Islet of Langerhans (tissue), 1 donor: ENCODE measurements at regions not wholly inside any gene's neighbourhood (a gene's known extent, or its start where the extent isn't known, plus 50 kb on each side); places are given as distances from the start of the nearest gene placed in this dataset.
"Not testable (repeated sequence)": the region's sequence is repeated elsewhere in the genome, so short reads cannot be mapped to it uniquely, and the experiment has no call there.

ENCODE experiments used
- FAIRE-seq: peaks from one replicate; lab custom pipeline; 2011; peaks lifted over from hg19 to GRCh38; lab: Jason Lieb, UNC

DNA sequence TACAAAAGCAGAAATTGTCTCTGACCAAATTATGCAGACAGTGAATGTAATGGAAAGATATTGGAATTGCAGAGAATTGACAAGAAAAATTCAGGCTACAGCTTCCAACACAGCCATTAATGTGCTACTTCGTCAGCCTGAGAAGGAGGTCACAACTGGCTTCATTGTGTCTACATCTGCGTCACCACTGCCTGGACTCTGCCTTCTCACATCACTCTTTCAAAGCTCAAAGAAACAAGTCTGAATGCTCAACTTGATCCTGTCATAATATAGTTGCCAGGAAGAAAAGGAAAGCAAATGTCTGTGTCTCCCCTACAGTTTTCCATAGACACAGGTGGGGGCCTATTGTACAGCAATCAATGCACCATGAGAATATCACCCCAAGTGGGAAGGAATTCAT, 806.5 kb upstream of the CDH10 start:
- FAIRE-seq, result no peak

DNA sequence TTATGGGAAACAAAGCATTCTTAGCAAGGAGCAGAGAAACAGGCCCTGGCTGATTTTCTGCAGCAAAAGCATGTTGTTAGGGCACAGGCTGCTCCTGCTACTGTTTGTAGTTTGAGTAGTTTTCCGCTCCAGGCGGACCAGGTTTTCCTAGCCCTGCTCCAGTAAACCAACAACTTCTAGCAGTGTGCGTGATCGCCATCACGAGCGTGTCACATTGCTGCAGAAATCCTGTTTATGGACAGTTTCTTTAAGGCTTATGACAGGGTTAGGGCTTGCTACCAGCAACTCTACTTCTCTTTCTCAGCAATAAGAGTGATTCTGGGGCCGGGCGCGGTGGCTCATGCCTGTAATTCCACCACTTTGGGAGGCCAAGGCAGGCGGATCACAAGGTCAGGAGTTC, 803.9 kb upstream of the CDH10 start:
- FAIRE-seq, result no peak

DNA sequence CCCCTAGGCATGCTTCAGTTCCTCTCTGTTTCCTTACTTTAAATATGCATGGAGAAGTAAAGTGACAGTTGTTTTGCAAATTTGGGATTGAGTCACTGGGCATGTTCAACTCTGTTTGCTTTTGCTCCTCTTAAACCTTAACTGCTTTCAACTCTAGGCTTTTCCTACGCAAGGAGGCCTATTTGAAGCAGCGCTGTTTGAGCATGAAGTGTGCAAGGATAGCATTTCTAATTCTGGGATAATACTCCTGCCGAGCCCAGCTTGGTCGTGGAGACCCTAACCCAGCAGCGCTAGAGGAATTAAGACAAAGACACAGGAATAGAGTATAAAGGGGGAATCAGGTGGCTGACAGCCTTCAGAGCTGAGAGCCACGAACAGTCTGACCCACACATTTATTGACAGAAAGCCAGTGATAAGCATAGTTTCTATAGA, 803.4 kb upstream of the CDH10 start:
- FAIRE-seq, result no peak

DNA sequence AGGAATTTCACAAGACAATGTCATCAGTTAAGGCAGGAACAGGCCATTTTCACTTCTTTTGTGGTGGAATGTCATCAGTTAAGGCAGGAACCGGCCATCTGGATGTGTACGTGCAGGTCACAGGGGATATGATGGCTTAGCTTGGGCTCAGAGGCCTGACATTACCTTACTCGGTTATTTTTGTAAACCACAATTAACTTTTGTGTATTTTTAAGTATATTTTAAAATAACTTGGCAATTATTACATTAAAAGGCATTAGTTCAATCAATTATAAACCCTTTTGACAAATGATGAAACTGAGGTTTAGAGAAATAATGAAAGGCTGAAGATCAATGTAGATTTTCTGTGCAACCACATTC, 801.3 kb upstream of the CDH10 start:
- FAIRE-seq, result not testable (repeated sequence)

DNA sequence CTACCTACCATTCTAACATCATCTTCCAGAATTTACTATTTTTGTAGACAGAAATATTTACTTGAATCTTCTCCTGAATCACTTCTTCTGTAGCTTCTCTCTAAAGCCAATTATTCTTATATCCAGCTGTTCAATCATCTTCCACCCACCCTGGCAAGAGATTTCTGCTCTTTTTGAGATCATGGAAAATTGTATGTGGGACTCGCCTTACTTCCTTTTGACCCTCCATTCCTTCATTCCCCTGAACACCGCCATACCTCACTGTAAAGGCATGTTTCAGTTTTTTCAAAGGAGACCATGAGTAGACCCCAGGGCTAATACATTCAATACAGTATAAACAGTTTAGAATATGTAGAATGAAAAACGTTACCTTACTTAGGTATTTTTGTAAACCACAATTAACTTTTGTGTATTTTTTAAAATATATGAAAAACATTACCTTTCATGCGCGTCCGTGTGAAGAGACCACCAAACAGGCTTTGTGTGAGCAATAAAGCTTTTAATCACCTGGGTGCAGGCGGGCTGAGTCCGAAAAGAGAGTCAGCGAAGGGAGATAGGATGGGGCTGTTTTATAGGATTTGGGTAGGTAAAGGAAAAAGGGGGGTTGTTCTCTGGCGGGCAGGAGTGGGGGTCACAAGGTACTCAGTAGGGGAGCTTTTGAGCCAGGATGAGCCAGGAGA, 800.7 kb upstream of the CDH10 start:
- FAIRE-seq, result not testable (repeated sequence)

DNA sequence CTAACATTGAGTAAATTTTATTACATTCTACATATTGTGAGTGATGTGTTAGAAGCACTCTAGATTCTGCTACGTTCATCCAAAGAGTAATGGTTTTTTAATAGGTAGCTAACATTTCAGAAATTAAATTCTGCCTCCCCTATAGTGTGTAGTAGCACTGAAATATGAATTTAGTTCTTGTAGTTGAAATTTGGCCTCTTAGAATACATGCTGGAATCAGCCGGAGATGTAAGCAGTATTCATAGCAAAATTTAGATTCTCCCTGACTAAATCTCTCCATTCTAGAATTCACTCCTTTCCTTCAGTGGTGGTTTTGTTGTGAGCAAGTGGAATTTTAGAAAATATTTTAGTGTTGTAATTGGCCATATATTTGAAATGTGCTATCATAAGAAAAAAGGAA, 799.9 kb upstream of the CDH10 start:
- no peak for FAIRE-seq

DNA sequence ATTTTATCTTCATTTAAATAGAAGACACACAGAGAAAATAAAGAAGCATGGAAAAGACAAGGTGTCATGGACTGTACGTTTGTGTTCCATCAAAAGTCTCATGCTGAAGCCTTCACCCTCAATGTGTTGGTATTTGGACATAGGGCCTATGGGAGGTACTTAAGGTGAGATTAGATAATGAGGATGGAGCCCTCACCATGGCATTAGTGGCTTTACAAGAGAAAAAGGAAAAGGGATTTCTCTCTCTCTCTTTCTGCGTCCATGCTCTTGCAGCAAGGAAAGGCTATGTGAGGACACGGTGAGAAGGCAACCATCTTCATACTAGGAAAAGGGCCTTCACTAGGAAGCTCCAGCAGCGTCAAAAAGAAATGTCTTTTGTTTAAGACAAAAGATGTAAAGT, 797.0 kb upstream of the CDH10 start:
- no peak for FAIRE-seq

DNA sequence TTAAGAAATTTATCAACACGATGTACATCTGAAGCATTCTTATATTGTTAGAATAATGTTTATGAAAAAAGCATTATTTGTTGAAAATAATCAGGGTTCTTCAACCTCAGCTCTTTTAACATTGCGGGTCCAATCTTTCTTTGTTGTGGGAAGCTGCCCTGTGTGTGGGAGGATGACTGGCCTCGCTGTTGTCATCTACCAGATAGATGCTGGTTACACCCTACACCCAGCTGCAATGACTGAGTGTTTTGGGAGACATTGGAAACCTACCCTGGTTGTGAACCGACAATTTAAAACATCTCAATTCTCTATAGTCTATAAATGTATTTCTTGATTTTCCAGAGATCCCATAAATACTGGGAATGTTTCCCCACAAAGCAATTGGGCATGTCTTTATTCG, 794.2 kb upstream of the CDH10 start:
- FAIRE-seq, result no peak

DNA sequence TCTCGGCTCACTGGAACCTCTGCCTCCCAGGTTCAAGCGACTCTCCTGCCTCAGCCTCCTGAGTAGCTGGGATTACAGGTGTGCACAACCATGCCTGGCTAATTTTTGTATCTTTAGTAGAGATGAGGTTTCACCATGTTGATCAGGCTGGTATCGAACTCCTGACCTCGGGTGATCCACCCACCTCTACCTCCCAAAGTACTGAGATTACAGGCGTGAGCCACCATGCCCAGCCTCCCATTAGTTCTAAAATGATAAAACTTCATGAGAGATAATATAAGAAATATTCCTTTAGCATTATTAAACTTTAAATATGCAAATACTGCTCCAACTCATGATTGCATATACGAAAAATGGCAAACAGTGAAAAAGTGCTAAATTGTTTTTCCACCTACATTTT, 793.6 kb upstream of the CDH10 start:
- FAIRE-seq, result not testable (repeated sequence)

DNA sequence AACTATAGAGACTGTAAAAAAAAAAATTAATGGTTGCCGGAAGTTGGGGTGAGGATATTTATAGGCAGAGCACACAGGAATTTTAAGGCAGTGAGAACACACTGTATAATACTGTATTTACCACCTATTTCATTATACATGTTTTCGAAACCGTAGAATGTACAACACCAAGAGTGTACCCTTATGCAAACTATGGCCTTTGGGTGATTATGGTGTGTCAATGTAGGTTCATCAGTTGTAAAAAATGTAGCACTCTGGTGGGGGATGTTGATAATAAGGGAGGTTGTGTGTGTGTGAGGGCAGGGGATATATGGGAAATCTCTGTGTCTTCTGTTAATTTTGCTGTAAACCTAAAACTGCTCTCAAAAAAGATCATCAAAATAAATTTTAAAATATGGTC, 791.7 kb upstream of the CDH10 start:
- FAIRE-seq, result no peak

DNA sequence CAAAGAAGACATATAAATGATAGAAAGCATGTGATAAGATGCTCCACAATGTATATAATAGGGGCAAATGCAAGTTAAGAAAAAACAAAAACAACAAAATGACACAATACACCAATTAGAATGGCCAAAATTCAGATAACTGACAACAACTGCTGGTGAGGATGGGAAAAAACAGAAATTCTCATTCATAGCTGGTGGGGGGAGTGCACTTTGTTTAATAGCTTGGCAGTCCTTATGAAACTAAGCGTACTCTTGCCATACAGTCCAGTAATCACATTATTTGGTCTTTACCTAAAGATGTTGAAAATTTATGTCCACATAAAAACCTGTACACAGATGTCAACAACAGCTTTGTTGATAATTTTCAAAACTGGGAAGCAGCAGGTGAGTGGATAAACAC, 791.1 kb upstream of the CDH10 start:
- FAIRE-seq, result no peak

DNA sequence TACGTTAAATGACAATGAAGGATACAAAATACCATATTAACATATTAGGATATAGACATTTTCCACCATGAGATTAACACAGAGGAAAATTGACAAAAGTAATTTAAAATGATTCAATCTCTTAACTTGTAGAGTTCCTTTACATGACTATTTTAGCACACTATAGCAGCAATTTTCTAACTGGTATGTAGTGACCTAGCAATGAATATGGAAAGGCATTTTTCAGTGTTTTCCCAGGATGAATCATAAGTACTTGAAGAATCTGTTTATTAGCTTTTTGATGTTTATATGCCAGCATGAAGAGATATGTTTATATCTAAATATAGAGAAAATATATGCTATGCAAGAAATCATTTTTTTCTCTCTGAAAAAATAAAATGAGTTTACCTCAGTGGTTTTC, 782.5 kb upstream of the CDH10 start:
- FAIRE-seq, result no peak

DNA sequence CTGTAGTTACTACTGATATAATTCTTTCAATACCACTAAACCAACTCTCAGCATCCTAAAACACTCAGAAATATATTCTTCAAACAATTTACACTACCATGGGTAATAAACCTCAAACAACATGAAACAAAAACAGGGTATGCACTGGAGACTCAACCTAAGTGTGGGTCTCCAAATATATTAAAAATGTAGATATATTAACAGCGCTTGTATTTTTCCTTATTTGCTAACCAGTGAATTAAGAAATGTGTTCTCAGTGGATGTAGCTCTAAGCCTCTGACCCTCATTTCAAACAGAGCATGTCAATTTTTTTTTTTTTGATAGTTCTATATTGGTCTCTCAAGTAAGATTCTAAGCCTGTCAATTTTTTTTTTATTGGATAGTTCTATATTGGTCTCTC, 778.5 kb upstream of the CDH10 start:
- no peak for FAIRE-seq

DNA sequence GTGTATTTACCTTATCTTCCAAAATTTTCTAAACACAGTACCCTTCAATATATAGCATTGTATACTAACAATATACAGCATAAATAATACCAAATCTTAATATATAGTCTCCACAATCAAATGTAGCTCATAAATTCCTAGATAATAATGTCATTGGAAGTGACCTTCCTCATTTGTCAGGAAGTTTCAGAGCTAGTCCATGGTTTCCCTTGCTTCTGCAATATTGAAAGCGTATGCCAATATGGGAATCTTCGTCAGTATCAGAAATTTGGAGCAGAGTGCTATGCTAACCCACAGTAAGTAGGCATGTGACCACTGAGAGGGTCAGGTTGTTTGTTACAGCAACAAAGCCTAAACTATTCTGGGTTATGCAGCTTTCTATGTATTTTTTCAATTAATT, 774.9 kb upstream of the CDH10 start:
- no peak for FAIRE-seq

DNA sequence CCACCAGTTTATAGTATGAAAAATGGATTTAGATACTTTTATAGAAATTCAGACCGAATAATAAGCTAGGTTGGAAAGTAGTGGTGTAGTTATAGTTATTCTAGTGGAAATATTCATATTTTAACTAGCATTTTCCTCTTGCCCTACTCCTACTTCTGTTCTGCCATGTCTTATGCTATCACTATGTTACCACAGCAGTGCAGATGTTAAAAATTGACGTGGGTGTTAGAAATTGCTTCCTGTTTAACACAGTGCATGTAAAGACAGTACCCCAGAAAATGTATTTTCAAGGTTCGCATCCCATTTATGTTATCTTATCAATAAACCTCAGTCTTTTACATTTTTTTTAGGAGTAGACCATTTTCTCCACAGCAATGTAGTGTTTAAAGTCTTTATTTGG, 774.2 kb upstream of the CDH10 start:
- FAIRE-seq, result no peak

DNA sequence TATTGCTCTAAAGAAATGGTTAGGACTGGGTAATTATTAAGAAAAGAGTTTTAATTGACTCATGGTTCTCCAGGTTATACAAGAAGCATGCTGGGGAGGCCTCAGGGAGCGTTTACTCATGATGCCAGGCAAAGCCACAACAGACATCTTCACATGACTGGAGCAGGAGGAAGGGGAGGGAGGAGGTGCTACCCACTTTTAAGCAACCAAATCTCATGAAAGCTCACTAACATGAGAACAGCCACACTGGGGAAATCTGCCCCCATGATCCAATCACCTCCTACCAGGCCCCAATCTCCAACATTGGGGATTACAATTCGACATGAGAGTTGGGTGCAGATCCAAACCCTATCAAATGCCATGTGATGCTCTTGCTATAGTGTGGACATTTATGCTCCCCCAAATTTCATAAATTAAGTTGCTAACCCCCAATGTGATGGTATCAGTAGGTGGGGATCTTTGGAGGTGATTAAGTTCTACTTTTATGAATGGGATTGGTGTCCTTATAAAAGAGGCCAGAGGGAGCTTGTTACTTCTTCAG, 773.6 kb upstream of the CDH10 start:
- no peak for FAIRE-seq

DNA sequence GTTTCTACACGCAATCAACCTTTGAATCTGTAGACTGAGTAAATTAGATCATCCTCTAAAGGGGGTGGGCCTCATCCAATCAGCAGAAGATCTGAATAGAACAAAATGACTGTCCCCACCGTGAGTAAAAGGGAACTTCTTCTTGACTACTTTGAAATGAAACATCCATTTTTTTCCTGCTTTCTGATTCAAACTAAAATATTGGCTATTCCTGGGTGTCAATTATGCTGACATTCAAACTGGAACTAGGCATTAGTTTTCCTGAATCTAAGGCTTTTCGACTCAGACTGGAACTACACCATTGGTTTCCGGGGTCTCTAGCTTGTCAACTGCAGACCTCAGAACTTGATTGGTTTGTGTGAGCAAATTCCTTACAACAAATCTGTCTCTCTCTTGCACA, 772.2 kb upstream of the CDH10 start:
- FAIRE-seq, result no peak

DNA sequence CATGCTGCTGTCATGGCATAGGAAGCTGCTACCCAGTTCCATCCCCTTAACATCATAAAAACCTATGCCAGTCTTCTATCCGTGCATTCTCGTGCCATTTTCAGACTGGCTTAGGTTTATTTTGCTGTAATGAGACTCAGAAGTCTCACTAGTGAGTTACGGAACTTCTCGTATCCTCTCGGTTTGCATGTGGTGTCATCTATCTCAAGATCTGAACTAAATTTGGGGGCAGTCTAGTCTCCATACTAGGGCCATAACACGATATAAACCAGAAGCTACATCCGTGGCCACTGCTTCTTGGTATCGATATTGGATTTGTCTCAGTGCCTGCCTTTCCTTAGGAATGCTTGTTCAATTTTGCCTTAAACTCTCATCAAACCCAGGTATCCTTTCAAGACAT, 771.2 kb upstream of the CDH10 start:
- FAIRE-seq, result no peak

DNA sequence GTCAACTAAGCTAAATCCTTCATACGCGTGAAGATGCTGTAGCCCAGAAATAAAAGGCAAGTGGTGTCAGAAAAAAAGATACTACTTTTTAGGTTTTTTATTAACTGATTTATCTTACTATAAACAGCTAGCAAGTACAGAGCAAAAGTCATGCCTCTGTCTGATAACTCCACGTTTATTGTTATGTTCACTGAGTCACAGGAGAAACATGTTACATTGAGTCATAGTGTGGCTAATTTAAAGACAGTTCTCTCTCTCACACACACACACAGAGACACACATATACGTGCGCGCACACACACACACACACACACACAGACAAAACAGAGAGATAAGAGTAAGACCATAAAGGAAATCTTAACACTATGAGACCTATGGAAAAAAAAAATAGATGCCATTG, 770.0 kb upstream of the CDH10 start:
- no peak for FAIRE-seq

DNA sequence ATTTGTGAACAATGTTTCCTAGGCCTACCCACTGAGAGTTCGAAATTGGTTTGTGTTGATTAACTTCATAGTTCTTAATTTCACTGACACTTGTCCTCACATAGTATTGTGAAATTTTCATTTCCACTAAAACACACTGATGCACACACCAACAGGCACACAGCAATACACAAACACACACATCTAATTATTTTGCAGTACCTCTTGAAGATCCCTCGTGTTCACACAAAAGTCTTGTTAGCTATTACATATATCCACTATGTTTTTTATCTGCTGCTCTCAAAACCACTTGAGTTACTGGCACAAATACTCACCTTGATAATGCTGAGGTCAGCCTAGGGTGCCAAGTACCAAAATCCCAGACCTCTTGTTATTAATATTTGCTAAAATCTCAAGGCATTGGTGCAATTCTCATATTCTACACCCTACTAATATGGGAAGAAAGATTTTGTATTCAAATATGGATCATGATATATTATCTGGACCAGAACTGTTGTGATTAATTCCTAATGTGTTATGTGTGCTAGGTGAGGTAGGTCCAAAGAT, 767.4 kb upstream of the CDH10 start:
- no peak for FAIRE-seq

DNA sequence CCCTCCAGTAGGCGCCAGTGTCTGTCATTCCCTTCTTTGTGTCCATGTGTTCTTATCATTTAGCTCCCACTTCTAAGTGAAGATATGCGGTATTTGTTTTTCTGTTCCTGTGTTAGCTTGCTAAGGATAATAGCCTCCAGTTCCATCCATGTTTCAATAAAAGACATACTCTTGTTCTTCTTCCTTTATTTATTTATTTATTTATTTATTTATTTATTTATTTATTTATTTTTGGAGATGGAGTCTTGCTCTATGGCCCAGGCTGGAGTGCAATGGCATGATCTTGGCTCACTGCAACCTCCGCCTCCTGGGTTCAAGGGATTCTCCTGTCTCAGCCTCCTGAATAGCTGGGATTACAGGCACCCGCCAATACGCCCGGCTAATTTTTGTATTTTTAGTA, 762.6 kb upstream of the CDH10 start:
- not testable (repeated sequence) for FAIRE-seq

DNA sequence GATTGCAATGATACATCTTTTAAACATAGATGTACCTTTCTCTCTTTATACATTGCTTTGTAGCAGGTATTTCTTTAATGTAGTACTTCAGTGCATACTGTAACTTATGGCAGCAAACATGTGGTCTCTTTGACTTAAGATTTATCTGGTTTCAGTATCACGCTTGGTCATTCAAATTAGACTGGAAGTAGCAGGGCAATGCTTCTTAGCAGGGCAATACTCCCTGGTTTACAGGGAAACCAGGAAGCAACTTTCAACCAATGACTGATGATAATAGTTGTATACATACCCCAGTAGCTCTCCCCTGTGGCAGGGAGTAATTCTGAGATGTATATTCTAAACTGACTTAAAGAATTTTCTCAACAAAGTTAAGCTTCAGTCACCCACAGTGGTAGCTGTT, 761.1 kb upstream of the CDH10 start:
- no peak for FAIRE-seq

DNA sequence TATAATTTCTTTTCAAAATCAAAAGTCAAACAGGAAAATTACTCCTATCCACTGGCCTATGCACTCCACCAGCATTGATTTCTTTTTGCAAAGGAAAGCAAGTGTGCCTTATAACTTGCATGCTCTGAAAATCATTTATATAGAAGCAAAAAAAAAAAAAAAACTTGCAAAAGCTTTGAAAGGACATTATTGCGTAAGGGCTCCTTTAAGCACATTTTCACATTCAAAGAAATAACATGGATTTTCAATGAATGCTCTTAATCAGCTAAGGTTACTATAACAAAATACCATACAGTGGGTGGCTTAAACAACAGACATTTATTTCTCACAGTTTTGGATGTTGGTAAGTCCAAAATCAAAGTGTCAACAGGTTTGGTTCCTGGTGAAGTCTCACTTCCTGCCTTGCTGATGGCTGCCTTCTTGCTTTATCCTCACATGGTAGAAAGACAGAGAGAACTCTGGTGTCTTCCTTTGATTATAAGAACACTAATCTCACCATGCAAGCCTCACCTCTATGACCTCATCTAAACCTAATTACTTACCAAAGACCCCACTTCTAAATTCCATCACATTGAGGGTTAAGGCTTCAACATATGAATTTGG, 755.2 kb upstream of the CDH10 start:
- FAIRE-seq, result no peak

DNA sequence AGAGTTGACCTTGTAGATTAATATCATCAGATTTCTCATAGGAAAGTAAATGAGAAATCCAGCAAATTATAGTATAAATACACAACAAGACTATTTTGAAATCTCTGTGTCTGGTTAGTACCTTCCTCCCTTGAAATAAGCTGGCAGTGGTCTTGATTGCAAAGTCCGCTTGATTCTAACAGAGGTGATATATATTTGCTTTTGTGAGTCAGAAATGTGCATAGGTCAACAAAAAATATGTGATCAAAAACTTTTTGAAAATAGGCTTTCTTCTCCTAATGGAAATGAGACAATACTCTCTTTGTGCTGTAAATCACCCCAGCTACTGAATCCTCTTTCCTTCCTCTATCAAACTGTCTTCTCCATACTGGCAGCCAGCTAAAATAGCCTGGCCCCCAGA, 749.2 kb upstream of the CDH10 start:
- no peak for FAIRE-seq
